ENCODE measurements at regions not wholly inside any gene's neighbourhood (a gene's known extent, or its start where the extent isn't known, plus 50 kb on each side); places are given as distances from the start of the nearest gene placed in this dataset.

DNA sequence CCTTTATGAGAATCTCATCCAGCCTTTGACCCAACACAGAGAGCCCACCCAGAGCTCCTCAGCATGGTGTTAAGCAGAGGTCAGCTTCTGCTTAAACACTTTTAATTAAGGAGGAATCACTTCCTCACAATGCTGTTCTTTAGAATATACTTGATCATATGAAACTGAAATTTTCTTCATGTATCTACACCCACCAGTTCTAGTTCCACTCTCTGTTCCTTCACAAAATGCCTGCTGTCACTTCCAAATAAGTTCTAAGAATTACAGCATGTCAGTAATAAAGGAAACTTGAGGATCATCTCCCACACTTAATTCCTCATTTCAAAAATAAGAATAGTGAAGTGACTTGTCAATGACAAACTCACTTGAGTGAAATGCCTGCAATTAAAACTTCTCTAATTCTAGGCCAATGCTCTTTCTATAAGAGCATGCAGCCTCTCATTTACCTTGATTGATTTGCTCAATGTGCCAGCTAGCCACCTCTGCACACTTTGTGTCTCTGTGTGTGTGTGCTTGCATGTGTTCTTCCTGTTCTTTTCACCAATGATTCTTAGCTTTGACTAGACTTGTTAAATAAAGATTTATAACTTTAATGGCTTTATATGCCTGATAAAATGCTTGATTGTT lies 356.3 kb downstream of the PLPP3 start:
- DNase-seq (ENCODE audit: low spot score) = no peak

GRCh38 chr1:56220021-56220420 lies 359.3 kb downstream of the PLPP3 start:
- no peak for DNase-seq (ENCODE audit: low spot score)

DNA sequence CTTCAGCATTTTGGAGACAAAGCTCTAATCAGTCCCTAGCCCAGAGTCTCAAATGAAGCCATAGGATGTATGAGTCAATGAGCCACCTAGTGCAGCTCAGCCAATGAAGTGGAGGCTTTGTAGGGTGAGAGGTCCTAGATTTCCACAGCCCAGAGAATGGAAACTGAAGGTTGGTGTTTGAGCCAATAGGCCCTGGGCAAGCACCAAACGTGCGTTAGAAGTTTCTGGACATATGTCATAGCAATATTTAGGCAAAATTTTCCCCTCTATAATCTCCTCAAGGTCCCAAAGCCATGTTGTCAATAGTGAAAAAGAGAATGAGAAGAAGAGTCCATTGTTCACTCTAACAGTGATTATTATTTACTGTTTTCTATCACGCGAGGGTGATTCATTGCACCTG lies 361.3 kb downstream of the PLPP3 start:
- no peak for DNase-seq (ENCODE audit: low spot score)

GRCh38 chr1:56216218-56216617 lies 363.1 kb downstream of the PLPP3 start:
- DNase-seq (ENCODE audit: low spot score) = peak; percentile 62

DNA sequence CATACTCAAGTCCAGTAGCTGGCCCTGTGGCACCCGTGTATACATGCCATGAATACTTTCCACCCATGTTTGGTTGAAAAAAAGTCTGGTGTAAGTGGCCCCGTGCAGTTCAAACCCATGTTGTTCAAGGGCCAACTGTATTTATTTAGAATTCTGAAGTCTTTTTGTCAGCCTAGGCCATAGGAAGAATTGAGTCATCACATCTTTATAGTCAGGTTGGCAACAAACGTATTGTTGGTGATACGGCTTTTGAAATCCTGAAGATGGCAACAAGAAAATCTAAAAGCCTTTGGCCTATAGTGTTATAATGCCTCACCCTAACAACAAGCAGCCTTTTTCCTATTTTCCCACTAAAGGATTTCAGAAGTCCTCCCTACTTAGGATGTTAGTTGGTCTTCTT lies 363.6 kb downstream of the PLPP3 start:
- no peak for DNase-seq (ENCODE audit: low spot score)

DNA sequence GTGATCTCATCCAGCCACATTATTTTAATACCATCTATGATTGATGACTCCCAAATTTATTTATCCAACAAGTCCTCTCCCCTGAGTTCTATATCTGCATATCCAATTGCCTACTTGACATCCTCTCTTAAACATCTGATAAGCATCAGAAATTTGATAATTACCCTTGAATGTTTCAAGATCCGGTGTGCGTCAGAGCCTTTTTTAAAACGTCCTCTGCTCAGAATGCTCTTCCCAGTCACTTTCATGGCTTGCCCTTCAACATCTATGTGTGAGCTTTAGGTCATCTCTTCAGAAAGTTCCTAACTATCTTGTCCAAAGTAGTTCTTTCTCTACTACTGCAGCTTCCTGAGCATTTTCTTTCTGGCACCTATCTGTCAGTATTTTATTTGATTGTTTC lies 364.3 kb downstream of the PLPP3 start:
- DNase-seq (ENCODE audit: low spot score) = no peak

DNA sequence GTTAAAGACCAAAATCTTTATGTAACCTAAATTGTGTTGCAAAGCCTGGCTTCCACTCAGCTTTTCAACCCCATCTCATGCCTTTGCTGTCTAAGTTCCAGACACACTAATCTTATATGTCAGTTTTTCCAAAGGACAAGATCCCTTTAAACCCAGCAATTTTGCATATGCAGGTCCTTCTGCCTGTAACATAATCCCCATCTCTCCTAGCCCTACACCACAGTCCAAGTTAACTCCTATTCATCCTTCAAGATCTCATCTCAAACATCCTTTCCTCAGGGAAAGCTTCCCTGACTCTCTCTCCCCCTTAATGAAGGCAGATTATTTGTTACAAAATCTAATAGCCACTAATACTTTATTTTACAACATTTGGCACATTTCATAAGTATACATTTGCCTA lies 366.3 kb downstream of the PLPP3 start:
- DNase-seq (ENCODE audit: low spot score) = no peak

- no peak for DNase-seq (ENCODE audit: low spot score)
These were observed 367.2 kb downstream of the PLPP3 start for GRCh38 chr1:56212143-56212542.

GRCh38 chr1:56206391-56206790 lies 373.0 kb downstream of the PLPP3 start:
- DNase-seq (ENCODE audit: low spot score) = no peak

DNA sequence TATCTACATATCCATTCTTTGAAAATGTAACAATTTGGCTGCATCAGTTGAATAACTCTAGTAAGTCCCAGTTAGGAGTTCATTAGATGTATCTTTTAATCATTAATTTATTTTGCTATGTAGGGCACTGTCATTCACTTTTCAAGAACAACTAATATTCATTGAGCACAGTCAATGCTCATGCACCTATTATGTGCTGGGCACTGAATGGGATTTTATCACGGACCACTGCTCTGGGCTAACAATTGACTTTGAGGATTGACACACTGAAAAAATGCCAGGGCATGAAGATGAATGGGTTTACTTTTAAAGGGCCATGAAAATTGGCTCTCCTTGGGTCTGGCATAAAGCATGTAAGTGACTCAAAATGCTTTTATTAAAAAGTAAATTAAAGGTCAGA lies 375.2 kb downstream of the PLPP3 start:
- DNase-seq (ENCODE audit: low spot score) = no peak

DNA sequence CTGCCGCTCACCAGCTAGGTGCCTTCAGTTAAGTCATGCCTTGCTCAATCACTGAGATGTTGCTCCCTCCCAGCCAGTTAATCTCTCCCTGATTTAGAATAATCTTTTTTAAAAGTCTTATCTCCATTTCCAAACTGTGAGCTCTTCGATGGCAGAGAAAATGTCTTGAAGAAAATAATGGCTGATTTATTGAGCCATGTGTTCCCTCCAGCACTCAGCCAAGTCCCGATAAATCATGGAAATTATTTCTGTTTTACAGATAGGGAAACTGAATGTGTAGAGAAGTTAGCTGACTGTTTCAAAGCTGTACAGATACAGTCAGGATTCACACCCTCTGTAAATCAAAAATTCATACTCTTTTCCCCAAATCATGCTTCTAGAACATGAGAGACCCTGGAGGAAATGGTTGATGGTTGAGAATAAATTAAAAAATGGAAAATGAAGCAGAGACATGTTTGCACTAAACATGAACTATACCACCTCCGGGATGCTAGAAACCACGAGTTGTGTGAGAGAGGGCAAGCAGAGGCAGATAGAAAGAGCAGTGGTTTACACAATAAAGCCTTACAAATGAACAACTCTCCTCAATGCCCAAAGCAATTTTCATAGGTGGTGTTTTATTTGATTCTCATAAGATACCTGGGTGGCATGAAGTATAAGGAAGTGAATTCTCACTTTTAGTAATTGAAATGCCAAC lies 376.4 kb downstream of the PLPP3 start:
- DNase-seq (ENCODE audit: low spot score) = no peak

- peak; percentile 14 for DNase-seq (ENCODE audit: low spot score)
These were observed 377.2 kb downstream of the PLPP3 start for GRCh38 chr1:56202186-56202585.

DNA sequence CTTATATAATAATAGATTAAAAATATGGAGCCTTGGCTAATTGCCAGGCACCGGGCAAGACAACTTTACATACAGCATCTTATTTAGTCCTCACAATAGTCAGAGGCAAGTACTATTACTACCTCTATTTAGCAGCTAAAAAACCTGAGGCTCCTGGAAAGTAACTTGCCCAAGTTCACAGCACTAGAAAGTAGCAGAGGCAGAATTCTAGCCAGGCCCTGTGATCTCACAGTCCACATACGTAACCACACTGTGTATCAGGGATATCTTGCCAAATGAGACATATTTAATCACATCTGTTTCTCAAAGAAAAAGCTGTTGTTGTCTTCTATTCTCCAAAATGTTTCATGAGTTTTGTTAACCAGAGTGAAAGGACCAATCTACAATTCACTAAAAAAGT lies 378.5 kb downstream of the PLPP3 start:
- peak; percentile 20 for DNase-seq (ENCODE audit: low spot score)

GRCh38 chr1:56200442-56200841 lies 378.9 kb downstream of the PLPP3 start:
- no peak for DNase-seq (ENCODE audit: low spot score)

DNA sequence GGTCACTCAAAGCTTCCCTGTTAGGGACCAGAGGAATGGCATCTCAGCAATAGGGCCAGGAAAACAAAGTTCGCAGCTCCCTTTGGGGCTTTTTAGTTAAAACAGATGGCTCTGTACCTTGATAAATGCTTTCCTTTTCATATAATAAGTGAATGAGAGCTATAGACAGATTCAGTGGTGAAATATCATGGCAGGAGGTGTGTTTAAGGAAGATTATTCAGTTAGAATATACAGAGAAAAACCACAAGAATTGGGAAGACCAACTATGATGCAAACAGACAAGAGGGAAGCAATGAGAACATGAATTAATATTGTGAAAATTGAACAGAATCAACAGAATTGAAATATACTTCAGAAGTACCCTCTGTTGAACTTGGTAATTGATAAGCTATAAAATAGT lies 379.4 kb downstream of the PLPP3 start:
- no peak for DNase-seq (ENCODE audit: low spot score)

DNA sequence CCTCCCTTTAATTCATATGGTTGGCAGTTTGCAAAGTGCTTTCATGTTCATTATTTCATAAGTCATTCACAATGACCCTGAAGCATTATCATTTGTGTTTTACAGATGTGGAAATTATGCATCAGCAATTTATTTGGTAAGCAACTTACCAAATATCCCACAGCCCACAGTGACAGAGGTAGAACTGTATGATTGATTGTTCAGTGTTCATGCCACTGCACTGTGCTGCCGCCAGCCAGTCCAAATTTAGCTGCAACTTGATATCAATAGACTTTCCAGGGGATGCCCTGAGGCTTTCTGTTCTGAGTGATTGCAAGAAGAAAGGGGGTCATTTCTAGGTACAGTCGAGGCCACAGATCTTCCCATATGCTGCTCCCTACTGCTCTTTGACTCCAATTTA lies 380.3 kb downstream of the PLPP3 start:
- DNase-seq (ENCODE audit: low spot score) = no peak

GRCh38 chr1:56197946-56198345 lies 381.4 kb downstream of the PLPP3 start:
- DNase-seq (ENCODE audit: low spot score) = no peak

- no peak for DNase-seq (ENCODE audit: low spot score)
These were observed 382.5 kb downstream of the PLPP3 start for GRCh38 chr1:56196839-56197238.

GRCh38 chr1:56194701-56195300 lies 384.6 kb downstream of the PLPP3 start:
- DNase-seq (ENCODE audit: low spot score) = peak; percentile 48

GRCh38 chr1:56193656-56194055 lies 385.7 kb downstream of the PLPP3 start:
- no peak for DNase-seq (ENCODE audit: low spot score)

DNA sequence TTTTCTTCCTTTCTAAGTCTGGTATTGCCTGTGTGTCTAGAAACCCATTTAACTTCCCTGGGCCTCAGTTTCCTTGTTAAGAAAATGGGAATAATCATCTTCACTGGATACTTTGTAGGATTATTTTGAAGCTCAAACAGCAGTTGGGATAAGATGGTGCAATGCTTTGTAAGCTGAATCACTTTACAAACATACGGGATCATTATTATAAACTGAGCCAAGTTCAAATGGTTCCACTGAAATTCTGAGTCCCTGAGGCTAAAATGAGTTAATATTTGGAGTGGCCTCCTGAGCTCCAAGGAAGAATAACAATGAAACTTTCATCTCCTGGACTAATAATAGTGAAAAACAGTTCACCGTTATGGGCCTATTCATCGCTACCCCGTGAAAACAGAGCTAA lies 388.0 kb downstream of the PLPP3 start:
- DNase-seq (ENCODE audit: low spot score) = no peak

DNA sequence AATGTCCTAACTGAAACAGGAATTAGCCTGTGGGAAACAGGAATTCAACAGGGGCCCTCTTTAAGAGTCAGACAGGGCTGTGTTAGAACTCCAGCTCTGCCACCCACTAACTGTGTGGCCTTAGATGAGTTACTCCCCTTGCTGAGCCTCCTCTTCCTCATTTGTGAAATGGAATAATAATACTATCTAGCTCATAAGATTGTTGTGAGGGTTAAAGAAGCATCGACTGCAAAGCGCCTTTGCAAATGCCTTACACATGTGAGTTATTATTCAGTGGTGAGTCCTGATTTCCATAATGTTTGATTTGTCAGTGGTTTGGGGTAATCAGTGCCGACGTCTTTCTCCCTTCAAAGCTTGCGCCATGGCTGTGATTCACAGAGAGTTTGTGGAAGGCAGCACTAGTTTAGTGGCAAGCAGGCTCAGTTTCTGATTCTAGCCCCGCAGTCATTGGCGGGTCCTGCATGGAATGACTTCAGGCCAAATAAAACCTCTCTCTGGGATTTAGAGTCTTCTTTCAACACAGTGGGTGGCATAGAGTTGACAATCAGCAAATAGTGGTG lies 388.5 kb downstream of the PLPP3 start:
- peak; percentile 61 for DNase-seq (ENCODE audit: low spot score)

Measured in AG08395 (cell line).